ENCODE measurements at regions not wholly inside any gene's neighbourhood (a gene's known extent, or its start where the extent isn't known, plus 50 kb on each side); places are given as distances from the start of the nearest gene placed in this dataset.

DNA sequence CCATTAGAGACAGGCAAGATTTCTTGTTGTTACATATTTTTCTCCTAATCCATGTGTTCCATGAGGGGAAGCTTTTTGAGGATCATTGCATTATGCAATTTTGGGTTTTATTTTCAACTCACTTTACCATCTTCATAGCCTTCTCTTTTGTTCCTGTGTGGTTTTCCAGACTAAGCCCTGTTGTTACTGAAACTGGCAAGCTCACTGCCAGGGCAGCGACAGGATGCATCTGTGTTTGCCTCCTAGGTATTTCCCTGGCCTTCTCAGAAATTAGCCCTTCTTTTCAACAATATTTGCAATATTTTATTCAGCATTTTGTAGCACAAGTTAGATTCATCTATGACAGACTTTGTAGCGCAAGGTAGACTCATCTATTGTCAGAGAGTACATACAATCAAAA, 134.2 kb upstream of the CYYR1 start:
- Histone ChIP-seq H3K4me2 (no peak overlapping the region), H3K4me3 (no peak overlapping the region), H3K9ac (no peak overlapping the region), H3K79me2 (ENCODE audit: low read depth) (no peaks in the 10 kb centered on the region), H3F3A (ENCODE audit: low read depth) (peaks cover 10% of the 10 kb centered on the region), H3K27me3 (no peaks in the 10 kb centered on the region), H2AFZ (replicated peaks) (no peak overlapping the region), H3K36me3 (no peaks in the 10 kb centered on the region), H3K4me1 (peaks cover 8% of the 10 kb centered on the region), H3K9me3 (ENCODE audit: low read depth) (no peaks in the 10 kb centered on the region), H4K20me1 (ENCODE audit: low read depth) (no peaks in the 10 kb centered on the region), H3K27ac (no peak overlapping the region)
- H3K36me3 Mint-ChIP-seq, result no peaks in the 10 kb centered on the region
- peaks cover 4% of the 10 kb centered on the region for H3K9me3 Mint-ChIP-seq
- no peak overlapping the region for H3K27ac Mint-ChIP-seq
- peaks cover 2% of the 10 kb centered on the region for H3K27me3 Mint-ChIP-seq (ENCODE audit: insufficient read depth, low read depth)
- no peak for DNase-seq (ENCODE audit: low spot score)
- TF ChIP-seq EZH2 (IDR thresholded peaks at IDR 0.05) (no peak), EZH2phosphoT487 (IDR thresholded peaks at IDR 0.05) (no peak)
- TF ChIP-seq, protein P1, sequence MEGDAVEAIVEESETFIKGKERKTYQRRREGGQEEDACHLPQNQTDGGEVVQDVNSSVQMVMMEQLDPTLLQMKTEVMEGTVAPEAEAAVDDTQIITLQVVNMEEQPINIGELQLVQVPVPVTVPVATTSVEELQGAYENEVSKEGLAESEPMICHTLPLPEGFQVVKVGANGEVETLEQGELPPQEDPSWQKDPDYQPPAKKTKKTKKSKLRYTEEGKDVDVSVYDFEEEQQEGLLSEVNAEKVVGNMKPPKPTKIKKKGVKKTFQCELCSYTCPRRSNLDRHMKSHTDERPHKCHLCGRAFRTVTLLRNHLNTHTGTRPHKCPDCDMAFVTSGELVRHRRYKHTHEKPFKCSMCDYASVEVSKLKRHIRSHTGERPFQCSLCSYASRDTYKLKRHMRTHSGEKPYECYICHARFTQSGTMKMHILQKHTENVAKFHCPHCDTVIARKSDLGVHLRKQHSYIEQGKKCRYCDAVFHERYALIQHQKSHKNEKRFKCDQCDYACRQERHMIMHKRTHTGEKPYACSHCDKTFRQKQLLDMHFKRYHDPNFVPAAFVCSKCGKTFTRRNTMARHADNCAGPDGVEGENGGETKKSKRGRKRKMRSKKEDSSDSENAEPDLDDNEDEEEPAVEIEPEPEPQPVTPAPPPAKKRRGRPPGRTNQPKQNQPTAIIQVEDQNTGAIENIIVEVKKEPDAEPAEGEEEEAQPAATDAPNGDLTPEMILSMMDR (IDR thresholded peaks at IDR 0.05), result no peak
- no peak overlapping the region for H3K4me3 Mint-ChIP-seq
- H3K4me1 Mint-ChIP-seq, result peaks cover 6% of the 10 kb centered on the region

DNA sequence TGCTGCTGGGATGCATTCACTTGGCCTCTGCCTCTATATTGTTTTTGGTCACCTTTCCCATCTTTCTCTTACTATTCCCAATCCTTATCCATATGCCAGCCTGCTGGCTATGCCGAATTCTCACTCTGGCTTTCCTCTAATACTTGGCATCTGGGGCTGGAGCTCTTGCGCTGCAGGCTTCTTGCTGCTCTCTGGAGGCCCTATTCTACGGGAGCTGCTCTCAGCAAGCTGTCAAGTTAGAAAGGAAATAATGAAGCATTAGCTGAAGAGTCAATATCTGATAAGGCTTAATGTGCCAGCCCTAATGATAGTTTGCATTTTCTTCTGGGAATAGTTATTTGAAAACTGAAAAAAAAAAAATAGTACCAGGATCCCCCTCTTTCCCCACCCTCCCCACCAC, 125.3 kb upstream of the CYYR1 start:
- Mint-ChIP-seq H3K27me3 (ENCODE audit: insufficient read depth, low read depth) (no peaks in the 10 kb centered on the region), H3K4me3 (no peak overlapping the region), H3K9me3 (peaks cover 4% of the 10 kb centered on the region), H3K4me1 (no peaks in the 10 kb centered on the region), H3K27ac (no peak overlapping the region), H3K36me3 (no peaks in the 10 kb centered on the region)
- H3K4me2 ChIP-seq, result no peak overlapping the region
- TF ChIP-seq EZH2phosphoT487 (IDR thresholded peaks at IDR 0.05) (no peak), EZH2 (IDR thresholded peaks at IDR 0.05) (no peak)
- TF ChIP-seq, protein P1 (IDR thresholded peaks at IDR 0.05), result no peak
- no peaks in the 10 kb centered on the region for H4K20me1 ChIP-seq (ENCODE audit: low read depth)
- H3K9ac ChIP-seq, result no peak overlapping the region
- no peaks in the 10 kb centered on the region for H3K27me3 ChIP-seq
- H2AFZ ChIP-seq (replicated peaks), result peak overlapping the region; percentile 42
- H3K4me3 ChIP-seq, result no peak overlapping the region
- no peaks in the 10 kb centered on the region for H3K9me3 ChIP-seq (ENCODE audit: low read depth)
- no peaks in the 10 kb centered on the region for H3F3A ChIP-seq (ENCODE audit: low read depth)
- H3K4me1 ChIP-seq, result no peaks in the 10 kb centered on the region
- no peak overlapping the region for H3K27ac ChIP-seq
- H3K79me2 ChIP-seq (ENCODE audit: low read depth), result no peaks in the 10 kb centered on the region
- no peaks in the 10 kb centered on the region for H3K36me3 ChIP-seq
- no peak for DNase-seq (ENCODE audit: low spot score)

DNA sequence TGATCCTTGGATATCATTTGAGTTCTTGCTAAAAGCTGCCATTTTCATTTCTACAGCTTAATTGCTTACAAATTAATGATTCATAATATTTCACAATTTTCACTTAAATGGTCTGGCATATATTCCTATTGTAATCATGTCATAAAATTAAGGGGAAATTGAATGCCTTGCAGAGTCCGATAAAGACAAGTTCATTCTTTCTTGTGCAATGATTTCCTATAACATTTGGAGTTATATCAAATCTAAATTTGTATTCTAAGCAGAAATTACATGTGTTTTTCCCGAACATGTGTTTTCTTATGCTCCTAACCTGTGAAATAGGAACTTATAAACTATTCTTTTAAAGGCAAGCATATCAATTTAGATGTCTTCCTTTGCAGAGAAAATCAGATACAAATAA, 118.3 kb upstream of the CYYR1 start:
- Histone ChIP-seq H3K9me3 (ENCODE audit: low read depth) (no peaks in the 10 kb centered on the region), H3K4me3 (no peak overlapping the region), H3K79me2 (ENCODE audit: low read depth) (no peaks in the 10 kb centered on the region), H3F3A (ENCODE audit: low read depth) (no peaks in the 10 kb centered on the region), H2AFZ (replicated peaks) (no peak overlapping the region), H3K36me3 (no peaks in the 10 kb centered on the region), H3K27ac (no peak overlapping the region), H3K4me1 (no peaks in the 10 kb centered on the region), H3K27me3 (no peaks in the 10 kb centered on the region), H4K20me1 (ENCODE audit: low read depth) (no peaks in the 10 kb centered on the region), H3K4me2 (no peak overlapping the region), H3K9ac (no peak overlapping the region)
- no peaks in the 10 kb centered on the region for H3K27me3 Mint-ChIP-seq (ENCODE audit: insufficient read depth, low read depth)
- H3K27ac Mint-ChIP-seq, result no peak overlapping the region
- no peak overlapping the region for H3K4me3 Mint-ChIP-seq
- DNase-seq (ENCODE audit: low spot score), result no peak
- no peaks in the 10 kb centered on the region for H3K9me3 Mint-ChIP-seq
- TF ChIP-seq, protein P1 (IDR thresholded peaks at IDR 0.05), result no peak
- no peak for TF ChIP-seq EZH2 (IDR thresholded peaks at IDR 0.05)
- TF ChIP-seq EZH2phosphoT487 (IDR thresholded peaks at IDR 0.05), result no peak
- H3K36me3 Mint-ChIP-seq, result no peaks in the 10 kb centered on the region
- H3K4me1 Mint-ChIP-seq, result no peaks in the 10 kb centered on the region

DNA sequence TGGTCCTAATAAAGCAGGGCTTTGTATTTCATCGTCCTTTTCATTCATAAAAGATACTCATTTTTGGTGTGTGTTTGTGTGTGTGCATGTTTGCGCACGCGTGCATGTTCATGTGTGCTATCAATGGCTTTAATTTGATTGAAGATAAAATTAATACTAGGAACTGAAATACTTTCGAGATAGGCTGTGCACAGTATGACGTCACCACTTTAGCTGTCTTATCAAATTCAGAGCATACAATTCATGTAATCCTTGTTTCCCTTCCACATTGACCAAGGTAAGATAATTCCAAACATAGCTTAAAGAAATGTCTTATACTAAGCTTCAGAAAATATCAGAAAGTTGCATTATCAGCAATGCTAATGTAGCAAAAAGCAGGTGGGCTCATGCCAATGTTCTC, 113.6 kb upstream of the CYYR1 start:
- no peaks in the 10 kb centered on the region for H3K9me3 ChIP-seq (ENCODE audit: low read depth)
- Mint-ChIP-seq H3K36me3 (no peaks in the 10 kb centered on the region), H3K27ac (no peak overlapping the region), H3K4me3 (no peak overlapping the region), H3K9me3 (no peaks in the 10 kb centered on the region), H3K4me1 (no peaks in the 10 kb centered on the region), H3K27me3 (ENCODE audit: insufficient read depth, low read depth) (no peaks in the 10 kb centered on the region)
- H3K27ac ChIP-seq, result no peak overlapping the region
- no peaks in the 10 kb centered on the region for H3K79me2 ChIP-seq (ENCODE audit: low read depth)
- no peaks in the 10 kb centered on the region for H3K4me1 ChIP-seq
- no peaks in the 10 kb centered on the region for H3K36me3 ChIP-seq
- TF ChIP-seq EZH2 (IDR thresholded peaks at IDR 0.05), result no peak
- TF ChIP-seq, protein P1 (IDR thresholded peaks at IDR 0.05), result no peak
- TF ChIP-seq EZH2phosphoT487 (IDR thresholded peaks at IDR 0.05), result no peak
- no peak for DNase-seq (ENCODE audit: low spot score)
- no peak overlapping the region for H2AFZ ChIP-seq (replicated peaks)
- H4K20me1 ChIP-seq (ENCODE audit: low read depth), result no peaks in the 10 kb centered on the region
- no peak overlapping the region for H3K4me3 ChIP-seq
- H3K9ac ChIP-seq, result no peak overlapping the region
- H3F3A ChIP-seq (ENCODE audit: low read depth), result no peaks in the 10 kb centered on the region
- no peaks in the 10 kb centered on the region for H3K27me3 ChIP-seq
- no peak overlapping the region for H3K4me2 ChIP-seq
